HepG2 (cell line): ENCODE measurements at regions not wholly inside any gene's neighbourhood (a gene's known extent, or its start where the extent isn't known, plus 50 kb on each side); places are given as distances from the start of the nearest gene placed in this dataset.

Experiments used
- AHDC1 ChIP-seq: sonication (generic); formaldehyde crosslinking; IDR thresholded peaks from 2 replicates; pipeline ENCODE4 v1.5.1; 2020; ENCODE audit warnings: mild to moderate bottlenecking, missing genetic modification reagents, borderline replicate concordance
- ARNTL ChIP-seq: sonication (generic); formaldehyde crosslinking; IDR thresholded peaks from 2 replicates; pipeline ENCODE4 v1.4.0; 2020; ENCODE audit warnings: mild to moderate bottlenecking, missing genetic modification reagents
- FOXK2 ChIP-seq: fragments of 450-650 bp; IDR thresholded peaks from 2 replicates; pipeline ENCODE4 v1.6.1; 2016
- FOXO1 ChIP-seq: sonication (generic); formaldehyde crosslinking; IDR thresholded peaks from 2 replicates; pipeline ENCODE4 v1.4.0; 2020; ENCODE audit warnings: missing genetic modification reagents
- GATA4 ChIP-seq: sonication (generic); IDR thresholded peaks from 2 replicates; pipeline ENCODE4 v1.6.1; 2016; ENCODE audit warnings: antibody characterized with exemption, low read depth, borderline replicate concordance
- GLMP ChIP-seq: sonication (generic); formaldehyde crosslinking; IDR thresholded peaks from 2 replicates; pipeline ENCODE4 v1.9.0; 2021; ENCODE audit warnings: missing genetic modification reagents, mild to moderate bottlenecking, borderline replicate concordance
- HDAC2 ChIP-seq: sonication (generic); formaldehyde crosslinking; IDR thresholded peaks from 2 replicates; pipeline ENCODE4 v1.4.0; 2020; ENCODE audit warnings: missing genetic modification reagents
- MIER2 ChIP-seq: IDR thresholded peaks from 2 replicates; pipeline ENCODE4 v1.6.1; 2016; ENCODE audit warnings: missing biosample characterization, missing genetic modification reagents
- RBAK ChIP-seq: sonication (generic); formaldehyde crosslinking; IDR thresholded peaks from 2 replicates; pipeline ENCODE4 v1.5.1; 2020; ENCODE audit warnings: mild to moderate bottlenecking, missing genetic modification reagents
- REST ChIP-seq, 2 experiments: IDR thresholded peaks; 2 replicates each; pipeline ENCODE4 v1.6.1; 2011 to 2012; ENCODE audit warnings: low read length in 2 of 2, borderline replicate concordance in 1 of 2, low read depth in 1 of 2, mild to moderate bottlenecking in 1 of 2, moderate library complexity in 1 of 2
- SALL1 ChIP-seq: sonication (generic); formaldehyde crosslinking; IDR thresholded peaks from 2 replicates; pipeline ENCODE4 v1.8.0; 2022; ENCODE audit warnings: mild to moderate bottlenecking, missing genetic modification reagents
- SIX4 ChIP-seq: sonication (generic); formaldehyde crosslinking; IDR thresholded peaks from 2 replicates; pipeline ENCODE4 v1.4.0; 2020; ENCODE audit warnings: missing genetic modification reagents
- ZFX ChIP-seq: sonication (generic); formaldehyde crosslinking; IDR thresholded peaks from 2 replicates; pipeline ENCODE4 v1.4.0; 2020; ENCODE audit warnings: mild to moderate bottlenecking, low read depth, missing genetic modification reagents, moderate library complexity
- ZMAT3 ChIP-seq: sonication (generic); formaldehyde crosslinking; conservative IDR thresholded peaks from 2 replicates; pipeline ENCODE4 v1.7.0; 2021; ENCODE audit warnings: missing genetic modification reagents
- ZMYM2 ChIP-seq: sonication (generic); formaldehyde crosslinking; IDR thresholded peaks from 2 replicates; pipeline ENCODE4 v1.8.0; 2022; ENCODE audit warnings: mild to moderate bottlenecking, missing genetic modification reagents
- ZNF180 ChIP-seq: sonication (generic); formaldehyde crosslinking; IDR thresholded peaks from 2 replicates; pipeline ENCODE4 v1.4.0; 2020; ENCODE audit warnings: low read depth, missing genetic modification reagents, borderline replicate concordance
- ZNF34 ChIP-seq: sonication (generic); formaldehyde crosslinking; IDR thresholded peaks from 2 replicates; pipeline ENCODE4 v1.4.0; 2020; ENCODE audit warnings: mild to moderate bottlenecking, missing genetic modification reagents, borderline replicate concordance
- ZNF768 ChIP-seq: sonication (generic); formaldehyde crosslinking; IDR thresholded peaks from 2 replicates; pipeline ENCODE4 v1.4.0; 2020; ENCODE audit warnings: missing genetic modification reagents
- TF ChIP-seq, protein P1 (sequence below): sonication (generic); formaldehyde crosslinking; IDR thresholded peaks from 2 replicates; pipeline ENCODE4 v1.4.0; 2020; ENCODE audit warnings: mild to moderate bottlenecking, missing genetic modification reagents

DNA sequence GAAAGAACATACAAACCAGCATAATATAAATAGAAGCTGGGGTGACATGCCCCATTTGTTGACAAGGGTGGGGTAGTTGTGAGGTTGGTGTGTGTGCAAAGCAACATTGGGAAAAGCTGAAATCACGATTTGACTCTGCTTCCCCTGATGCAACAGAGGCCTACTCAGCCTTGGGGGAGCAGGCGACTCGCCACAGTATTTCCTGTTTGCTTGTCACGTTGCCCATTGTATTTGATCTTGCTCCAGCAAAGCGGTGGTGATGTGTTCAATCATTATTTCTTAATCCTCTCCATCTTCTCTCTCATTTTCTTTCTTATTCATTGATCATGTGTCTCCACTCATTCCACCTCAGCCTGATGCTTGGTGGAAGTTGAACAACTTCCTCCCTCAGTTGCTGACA is 165.8 kb upstream of the CITED2 start (continued):
- no peak for TF ChIP-seq AHDC1 (CRISPR knock-in tag)
- TF ChIP-seq SIX4 = no peak
- TF ChIP-seq FOXO1 (CRISPR knock-in tag) = no peak
- no peak for TF ChIP-seq GLMP (CRISPR knock-in tag)
- 0 out of 2 replicates have a peak, but pooled peaks have one; percentile 26 for TF ChIP-seq ARNTL
- no peak for TF ChIP-seq ZNF180
- TF ChIP-seq, protein P1, sequence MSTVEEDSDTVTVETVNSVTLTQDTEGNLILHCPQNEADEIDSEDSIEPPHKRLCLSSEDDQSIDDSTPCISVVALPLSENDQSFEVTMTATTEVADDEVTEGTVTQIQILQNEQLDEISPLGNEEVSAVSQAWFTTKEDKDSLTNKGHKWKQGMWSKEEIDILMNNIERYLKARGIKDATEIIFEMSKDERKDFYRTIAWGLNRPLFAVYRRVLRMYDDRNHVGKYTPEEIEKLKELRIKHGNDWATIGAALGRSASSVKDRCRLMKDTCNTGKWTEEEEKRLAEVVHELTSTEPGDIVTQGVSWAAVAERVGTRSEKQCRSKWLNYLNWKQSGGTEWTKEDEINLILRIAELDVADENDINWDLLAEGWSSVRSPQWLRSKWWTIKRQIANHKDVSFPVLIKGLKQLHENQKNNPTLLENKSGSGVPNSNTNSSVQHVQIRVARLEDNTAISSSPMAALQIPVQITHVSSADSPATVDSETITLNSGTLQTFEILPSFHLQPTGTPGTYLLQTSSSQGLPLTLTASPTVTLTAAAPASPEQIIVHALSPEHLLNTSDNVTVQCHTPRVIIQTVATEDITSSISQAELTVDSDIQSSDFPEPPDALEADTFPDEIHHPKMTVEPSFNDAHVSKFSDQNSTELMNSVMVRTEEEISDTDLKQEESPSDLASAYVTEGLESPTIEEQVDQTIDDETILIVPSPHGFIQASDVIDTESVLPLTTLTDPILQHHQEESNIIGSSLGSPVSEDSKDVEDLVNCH (CRISPR knock-in tag) = 0 out of 2 replicates have a peak, but pooled peaks have one; percentile 38
- no peak for TF ChIP-seq ZMYM2
- no peak for TF ChIP-seq MIER2 (CRISPR knock-in tag)
- no peak for TF ChIP-seq GATA4
- TF ChIP-seq SALL1 (CRISPR knock-in tag) = 0 out of 2 replicates have a peak, but pooled peaks have one; percentile 20
- no peak for TF ChIP-seq FOXK2
- TF ChIP-seq HDAC2 = no peak
- TF ChIP-seq ZNF34 = no peak
- no peak for TF ChIP-seq RBAK (CRISPR knock-in tag)
- peak; percentile 58 for TF ChIP-seq ZFX (CRISPR knock-in tag)
- no peak for TF ChIP-seq ZMAT3 (CRISPR knock-in tag)
- TF ChIP-seq ZNF768 (CRISPR knock-in tag) = no peak
- no peak for TF ChIP-seq REST (IDR thresholded peaks at IDR 0.05; ENCODE audit: borderline replicate concordance in 1 of 2, low read depth in 1 of 2, low read length in 2 of 2)
